ENCODE measurements at regions not wholly inside any gene's neighbourhood (a gene's known extent, or its start where the extent isn't known, plus 50 kb on each side); places are given as distances from the start of the nearest gene placed in this dataset.
"Not testable (repeated sequence)": the region's sequence is repeated elsewhere in the genome, so short reads cannot be mapped to it uniquely, and the experiment has no call there.

GRCh38 chr7:13115157-13115772 is 427.8 kb downstream of the ARL4A start:
- TF ChIP-seq CTCF (conservative IDR thresholded peaks at IDR 0.05), result peak; percentile 45
- H3K27ac ChIP-seq, result peak overlapping the region; percentile 57

- TF ChIP-seq CTCF (conservative IDR thresholded peaks at IDR 0.05), result no peak
- peak overlapping the region; percentile 57 for H3K27ac ChIP-seq
Measured at GRCh38 chr7:13115855-13116254, 428.4 kb downstream of the ARL4A start.

GRCh38 chr7:13117103-13117502 is 429.7 kb downstream of the ARL4A start:
- no peak overlapping the region for H3K27ac ChIP-seq
- peak; percentile 81 for TF ChIP-seq CTCF (conservative IDR thresholded peaks at IDR 0.05)

GRCh38 chr7:13117592-13117991 is 430.2 kb downstream of the ARL4A start:
- TF ChIP-seq CTCF (conservative IDR thresholded peaks at IDR 0.05), result no peak
- no peak overlapping the region for H3K27ac ChIP-seq

GRCh38 chr7:13124629-13125028 is 437.2 kb downstream of the ARL4A start:
- not testable (repeated sequence) for H3K27ac ChIP-seq

- no peak for TF ChIP-seq CTCF (conservative IDR thresholded peaks at IDR 0.05)
- no peak overlapping the region for H3K27ac ChIP-seq
Measured at GRCh38 chr7:13126347-13126746, 438.9 kb downstream of the ARL4A start.

- no peak for TF ChIP-seq CTCF (conservative IDR thresholded peaks at IDR 0.05)
- H3K27ac ChIP-seq, result no peak overlapping the region
Measured at GRCh38 chr7:13130321-13130720, 442.9 kb downstream of the ARL4A start.

- H3K27ac ChIP-seq, result not testable (repeated sequence)
Measured at GRCh38 chr7:13130906-13131305, 443.5 kb downstream of the ARL4A start.

GRCh38 chr7:13132314-13132713 is 444.9 kb downstream of the ARL4A start:
- no peak overlapping the region for H3K27ac ChIP-seq
- TF ChIP-seq CTCF (conservative IDR thresholded peaks at IDR 0.05), result no peak

GRCh38 chr7:13136345-13136744 is 448.9 kb downstream of the ARL4A start:
- H3K27ac ChIP-seq, result not testable (repeated sequence)

All from VCaP (cell line).